GM12872 (cell line): ENCODE measurements at regions not wholly inside any gene's neighbourhood (a gene's known extent, or its start where the extent isn't known, plus 50 kb on each side); places are given as distances from the start of the nearest gene placed in this dataset.

Source experiments
- CTCF ChIP-seq: IDR thresholded peaks from 3 replicates; pipeline ENCODE4 v1.5.1; 2011; ENCODE audit warnings: low read depth, mild to moderate bottlenecking, low read length, moderate library complexity; ENCODE audit not compliant: insufficient read depth

DNA sequence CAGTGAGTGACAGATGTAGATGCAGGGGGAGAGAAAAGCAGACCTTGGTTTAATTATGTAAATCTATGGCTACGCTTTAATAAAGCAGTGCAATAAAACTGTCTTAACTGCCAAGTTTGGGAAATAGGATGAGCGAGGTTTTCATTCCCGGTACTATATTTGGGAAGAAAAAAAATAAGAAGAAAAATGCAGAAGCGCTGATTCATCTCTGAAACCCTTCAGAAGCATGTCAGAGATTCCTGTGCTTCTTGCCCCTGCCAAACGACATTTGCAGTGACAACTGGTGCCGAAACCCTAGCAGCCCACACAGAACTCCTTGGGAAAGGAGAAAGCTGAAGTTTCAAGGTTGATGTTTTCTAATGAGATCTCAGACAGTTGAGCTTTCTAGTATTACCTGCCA is 380.7 kb downstream of the REEP3 start:
- TF ChIP-seq CTCF, result no peak

GRCh38 chr10:63910806-63911205 is 389.6 kb downstream of the REEP3 start:
- TF ChIP-seq CTCF, result no peak

DNA sequence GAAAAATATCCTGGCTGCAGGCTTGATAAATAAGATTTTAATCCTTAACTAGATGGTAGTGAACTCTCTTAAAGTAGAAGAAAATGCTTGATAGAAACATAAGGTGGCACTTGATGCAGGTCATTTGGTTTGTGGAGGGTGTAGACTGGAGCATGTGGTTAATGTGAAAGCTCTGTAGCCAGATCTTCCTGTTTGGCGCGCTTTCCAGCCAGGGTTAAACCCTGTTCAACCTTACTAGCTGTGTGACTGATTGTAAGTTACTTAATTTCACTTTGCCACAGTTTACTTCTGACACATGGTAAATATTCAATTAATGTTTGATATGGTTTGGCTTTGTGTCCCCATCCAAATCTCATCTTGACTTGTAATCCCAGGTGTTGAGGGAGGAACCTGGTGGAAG is 394.0 kb downstream of the REEP3 start:
- no peak for TF ChIP-seq CTCF

DNA sequence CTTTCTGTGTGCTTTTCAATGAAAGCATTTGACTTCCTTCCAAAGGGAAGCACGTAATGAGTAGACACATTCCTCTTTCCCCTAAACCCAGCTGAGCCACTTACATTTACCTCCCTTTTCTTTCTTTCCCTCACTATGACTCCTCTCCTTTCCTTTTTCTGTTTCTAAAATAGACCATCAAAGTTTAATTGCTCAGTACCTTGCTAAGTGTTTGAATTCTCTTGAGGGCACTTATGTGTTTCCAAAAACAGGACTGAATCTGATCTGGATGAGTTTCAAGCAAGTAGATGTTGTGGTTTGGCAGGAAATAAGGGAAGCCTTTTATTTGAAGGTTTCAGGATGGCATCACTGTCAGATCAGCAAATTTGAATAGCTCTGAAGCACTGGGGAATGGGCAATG is 396.2 kb downstream of the REEP3 start:
- TF ChIP-seq CTCF, result no peak

DNA sequence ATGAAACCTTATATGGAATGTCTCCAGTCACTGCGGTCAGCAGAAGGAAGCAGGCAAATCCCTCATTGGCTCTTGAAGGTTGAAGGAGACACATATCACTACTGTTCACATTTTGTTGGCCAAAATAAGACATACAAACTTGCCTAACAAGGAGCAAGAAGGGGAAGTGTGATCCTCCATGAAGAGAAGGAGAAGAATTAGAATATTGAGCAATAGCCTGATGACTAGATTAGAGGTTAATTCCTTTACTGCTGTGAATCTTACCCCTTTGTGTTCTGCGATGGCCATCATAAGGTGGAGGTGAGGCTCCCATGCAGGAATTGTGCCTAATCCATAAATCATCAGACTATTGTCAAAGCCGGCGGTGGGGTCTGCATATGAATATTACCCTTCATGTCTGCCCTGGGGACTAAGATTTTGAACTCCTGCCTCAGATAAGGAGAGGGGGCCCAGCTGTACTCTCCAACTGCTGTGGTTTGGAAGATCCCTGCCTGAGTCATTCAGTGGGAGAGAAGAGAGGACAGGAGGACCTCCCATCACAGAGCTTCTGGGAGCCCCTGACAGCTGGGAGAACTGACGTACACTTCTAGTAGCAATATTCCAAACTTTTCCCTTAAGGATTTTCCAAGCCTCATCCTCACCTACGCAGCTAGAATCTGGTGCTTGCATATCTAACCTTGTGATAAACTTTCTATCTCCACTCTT is 398.5 kb downstream of the REEP3 start:
- TF ChIP-seq CTCF, result no peak

- no peak for TF ChIP-seq CTCF
These were observed 399.7 kb downstream of the REEP3 start for GRCh38 chr10:63920926-63921325.

DNA sequence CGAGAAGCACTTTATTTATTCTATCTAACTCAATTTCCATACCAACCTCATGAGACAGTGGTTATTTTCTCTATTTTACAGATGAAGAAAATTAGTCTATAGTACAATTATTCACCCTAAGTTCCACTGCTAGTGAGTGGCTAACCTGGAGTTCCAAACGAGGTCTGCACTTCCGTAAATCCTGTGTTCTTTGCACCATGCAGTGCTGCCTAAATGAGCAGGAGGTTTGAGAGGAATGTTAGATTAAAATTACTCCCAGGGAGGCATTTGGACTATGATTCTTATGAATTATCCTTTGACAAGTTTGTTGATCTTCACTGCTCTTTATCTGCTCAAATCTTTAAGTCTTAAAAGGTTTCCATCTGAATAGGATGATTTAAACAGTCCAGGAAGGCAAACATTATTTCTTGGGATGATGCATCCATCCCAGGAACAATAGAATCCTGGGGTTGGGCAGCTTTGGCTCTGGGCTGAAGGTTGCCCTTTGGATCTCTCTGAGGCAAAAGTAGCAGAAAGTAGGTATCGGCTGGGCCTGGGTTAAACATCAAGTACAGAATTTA is 400.8 kb downstream of the REEP3 start:
- TF ChIP-seq CTCF, result no peak
